IPS-20b (cell line): ENCODE measurements at regions not wholly inside any gene's neighbourhood (a gene's known extent, or its start where the extent isn't known, plus 50 kb on each side); places are given as distances from the start of the nearest gene placed in this dataset.
"Not testable (repeated sequence)": the region's sequence is repeated elsewhere in the genome, so short reads cannot be mapped to it uniquely, and the experiment has no call there.

Experiments used
- H3K27ac ChIP-seq: one replicate; pipeline ENCODE4 v1.5.1; 2013; ENCODE audit warnings: low read length
- H3K27me3 ChIP-seq: 2 replicates; pipeline ENCODE4 v1.6.1; 2013; ENCODE audit warnings: mild to moderate bottlenecking, low read length, inconsistent platforms; ENCODE audit not compliant: insufficient read depth
- H3K36me3 ChIP-seq: 2 replicates; pipeline ENCODE4 v1.6.1; 2013; ENCODE audit warnings: low read depth, mild to moderate bottlenecking, inconsistent platforms, low read length, moderate library complexity; ENCODE audit not compliant: insufficient read depth
- H3K4me1 ChIP-seq: 2 replicates; pipeline ENCODE4 v1.6.1; 2013; ENCODE audit warnings: mild to moderate bottlenecking, control low read depth, inconsistent platforms, low read length, moderate library complexity; ENCODE audit not compliant: insufficient read depth
- H3K4me3 ChIP-seq: 2 replicates; pipeline ENCODE4 v1.5.1; 2013; ENCODE audit warnings: mild to moderate bottlenecking, low read length, inconsistent platforms
- H3K9ac ChIP-seq: 2 replicates; pipeline ENCODE4 v1.6.1; 2013; ENCODE audit warnings: low read depth, mild to moderate bottlenecking, inconsistent platforms, low read length, moderate library complexity
- H3K9me3 ChIP-seq: 2 replicates; pipeline ENCODE4 v1.6.1; 2013; ENCODE audit warnings: mild to moderate bottlenecking, low read depth, low read length, inconsistent platforms; ENCODE audit not compliant: insufficient read depth

DNA sequence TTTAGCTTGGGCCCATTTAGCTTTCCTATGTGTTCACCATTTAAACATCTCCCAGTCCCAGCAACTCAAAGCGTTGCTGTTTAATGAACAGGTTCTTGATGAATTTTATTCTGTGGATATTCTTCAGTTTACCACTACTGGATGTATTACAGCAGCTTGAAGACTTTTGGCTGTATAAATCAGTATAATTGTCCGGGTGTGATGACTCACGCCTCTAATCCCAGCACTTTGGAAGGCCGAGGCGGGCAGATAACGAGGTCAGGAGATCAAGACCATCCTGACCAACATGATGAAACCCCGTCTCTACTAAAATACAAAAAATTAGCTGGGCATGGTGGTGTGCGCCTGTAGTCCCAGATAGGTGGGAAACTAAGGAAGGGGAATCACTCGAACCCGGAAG lies 1286.7 kb upstream of the EYS start:
- not testable (repeated sequence) for H3K4me1 ChIP-seq, H3K9ac ChIP-seq, H3K27ac ChIP-seq, H3K4me3 ChIP-seq, H3K36me3 ChIP-seq, H3K27me3 ChIP-seq
- peaks cover 12% of the 10 kb centered on the region for H3K9me3 ChIP-seq

DNA sequence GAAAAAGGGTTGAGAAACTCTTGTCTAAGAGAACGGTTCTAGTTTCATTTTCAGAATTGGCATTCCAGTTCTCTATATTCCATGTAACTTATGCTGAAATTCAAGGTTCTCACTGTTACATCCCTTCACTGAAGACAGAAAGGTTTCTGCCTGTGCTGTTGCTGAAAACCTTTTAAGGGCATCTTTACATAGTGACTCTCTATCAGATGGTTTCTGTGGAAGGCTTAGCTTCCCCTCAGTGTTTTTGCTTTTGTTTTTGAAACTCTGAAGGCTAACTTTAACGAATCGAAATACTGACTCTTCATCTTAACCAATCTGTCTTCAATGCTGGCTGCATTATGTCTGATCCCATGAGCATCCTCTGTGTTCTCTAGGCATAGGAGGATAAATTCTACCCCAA lies 1286.2 kb upstream of the EYS start:
- Histone ChIP-seq H3K9ac (no peak overlapping the region), H3K4me1 (no peaks in the 10 kb centered on the region), H3K27ac (no peak overlapping the region)

DNA sequence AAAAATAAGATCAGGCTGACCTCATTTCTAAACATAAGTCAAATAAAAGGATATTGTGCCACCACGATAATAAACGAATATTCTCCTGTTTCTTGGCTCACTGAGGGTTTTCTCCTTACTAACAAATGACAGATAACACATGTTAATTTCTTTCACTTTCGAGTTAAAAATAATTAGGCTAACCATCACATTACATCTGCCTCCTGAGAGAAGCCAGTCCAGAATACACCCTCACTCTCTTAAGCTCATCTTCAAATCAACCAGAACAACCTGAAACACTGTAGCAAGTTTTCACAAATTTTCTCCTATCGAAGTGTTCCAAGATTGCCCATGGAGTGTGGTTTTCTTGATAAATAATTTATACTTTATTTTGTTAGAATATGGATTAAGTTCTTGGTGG lies 1285.6 kb upstream of the EYS start:
- H3K27ac ChIP-seq, result no peak overlapping the region
- H3K9ac ChIP-seq, result no peak overlapping the region
- H3K36me3 ChIP-seq, result no peaks in the 10 kb centered on the region
- H3K27me3 ChIP-seq, result no peaks in the 10 kb centered on the region
- H3K4me3 ChIP-seq, result no peak overlapping the region
- H3K9me3 ChIP-seq, result peaks cover 12% of the 10 kb centered on the region
- H3K4me1 ChIP-seq, result no peaks in the 10 kb centered on the region

More for the DNA sequence above, 1286.2 kb upstream of the EYS start:
- Histone ChIP-seq H3K9me3 (peaks cover 12% of the 10 kb centered on the region), H3K36me3 (no peaks in the 10 kb centered on the region), H3K4me3 (no peak overlapping the region), H3K27me3 (no peaks in the 10 kb centered on the region)

- no peaks in the 10 kb centered on the region for H3K27me3 ChIP-seq
- H3K4me3 ChIP-seq, result no peak overlapping the region
- no peaks in the 10 kb centered on the region for H3K4me1 ChIP-seq
- peaks cover 10% of the 10 kb centered on the region for H3K9me3 ChIP-seq
- no peaks in the 10 kb centered on the region for H3K36me3 ChIP-seq
- H3K27ac ChIP-seq, result no peak overlapping the region
- H3K9ac ChIP-seq, result no peak overlapping the region
These were observed 1279.9 kb upstream of the EYS start for GRCh38 chr6:66986940-66987339.

GRCh38 chr6:66985816-66986215 lies 1278.8 kb upstream of the EYS start:
- Histone ChIP-seq H3K27ac (no peak overlapping the region), H3K36me3 (no peaks in the 10 kb centered on the region), H3K4me1 (no peaks in the 10 kb centered on the region), H3K27me3 (no peaks in the 10 kb centered on the region), H3K4me3 (no peak overlapping the region), H3K9me3 (peaks cover 5% of the 10 kb centered on the region), H3K9ac (no peak overlapping the region)

DNA sequence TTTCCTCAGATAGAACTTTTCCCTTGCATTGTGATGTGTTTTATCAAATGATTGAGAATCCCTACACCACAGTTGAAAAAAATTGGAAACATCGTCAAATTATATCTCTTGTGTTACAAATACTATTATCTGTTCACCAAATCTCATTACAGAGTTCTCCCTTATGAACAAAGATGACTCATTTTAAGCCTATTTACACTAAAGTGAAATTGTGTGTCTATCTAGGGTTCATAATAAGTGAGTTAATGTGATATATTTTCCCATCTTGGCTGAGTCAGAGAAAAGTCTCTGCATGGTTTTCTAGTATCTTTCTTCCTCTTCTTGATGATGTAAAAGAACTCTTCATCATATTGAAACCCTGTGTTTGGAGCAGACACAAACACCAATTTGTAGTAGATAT lies 1263.3 kb upstream of the EYS start:
- no peaks in the 10 kb centered on the region for H3K9me3 ChIP-seq
- no peaks in the 10 kb centered on the region for H3K4me1 ChIP-seq
- no peaks in the 10 kb centered on the region for H3K36me3 ChIP-seq
- H3K27ac ChIP-seq, result no peak overlapping the region
- H3K27me3 ChIP-seq, result no peaks in the 10 kb centered on the region
- no peak overlapping the region for H3K4me3 ChIP-seq
- H3K9ac ChIP-seq, result no peak overlapping the region

DNA sequence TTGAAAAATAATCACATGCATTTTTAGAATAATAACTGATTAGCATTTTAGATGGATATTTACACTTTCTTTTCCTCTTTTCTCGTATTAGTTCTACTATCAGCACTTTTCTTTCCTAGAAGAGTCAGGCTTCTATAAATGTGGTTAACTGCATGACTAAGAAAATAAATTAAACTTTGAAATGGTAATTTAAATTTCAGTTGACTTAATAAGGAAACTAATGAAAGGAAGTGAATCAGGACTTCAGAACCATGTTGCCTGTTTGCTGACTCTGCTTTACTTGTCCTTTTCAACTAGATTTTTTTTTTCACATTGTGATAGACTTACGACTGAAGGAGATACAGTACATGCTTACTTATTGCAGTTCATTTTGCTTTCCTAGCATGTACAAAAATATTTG lies 1258.2 kb upstream of the EYS start:
- no peaks in the 10 kb centered on the region for H3K36me3 ChIP-seq
- no peak overlapping the region for H3K4me3 ChIP-seq
- no peak overlapping the region for H3K9ac ChIP-seq
- no peaks in the 10 kb centered on the region for H3K27me3 ChIP-seq
- no peaks in the 10 kb centered on the region for H3K9me3 ChIP-seq
- no peak overlapping the region for H3K27ac ChIP-seq
- H3K4me1 ChIP-seq, result no peaks in the 10 kb centered on the region

DNA sequence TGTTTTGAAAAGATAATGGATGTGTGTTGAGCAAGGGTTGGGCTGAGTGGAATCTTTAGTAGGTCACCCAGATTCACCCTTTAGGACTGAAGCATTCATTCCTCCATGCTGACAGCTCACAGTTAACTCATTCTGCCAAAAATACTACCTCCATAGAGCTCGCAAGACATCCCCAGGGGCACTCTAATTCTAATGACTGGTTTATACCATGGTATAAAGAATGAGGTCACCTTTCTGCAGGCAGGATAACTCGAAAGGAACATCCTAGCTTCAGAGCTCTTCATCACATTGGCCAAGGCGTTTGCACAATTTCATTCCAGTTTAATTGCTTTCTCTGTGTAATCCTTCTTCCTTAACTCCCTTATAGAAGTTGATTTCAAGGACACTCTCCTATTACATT lies 1257.2 kb upstream of the EYS start:
- no peaks in the 10 kb centered on the region for H3K27me3 ChIP-seq
- H3K4me3 ChIP-seq, result no peak overlapping the region
- H3K9me3 ChIP-seq, result no peaks in the 10 kb centered on the region
- H3K27ac ChIP-seq, result no peak overlapping the region
- no peaks in the 10 kb centered on the region for H3K36me3 ChIP-seq
- H3K4me1 ChIP-seq, result no peaks in the 10 kb centered on the region
- no peak overlapping the region for H3K9ac ChIP-seq

DNA sequence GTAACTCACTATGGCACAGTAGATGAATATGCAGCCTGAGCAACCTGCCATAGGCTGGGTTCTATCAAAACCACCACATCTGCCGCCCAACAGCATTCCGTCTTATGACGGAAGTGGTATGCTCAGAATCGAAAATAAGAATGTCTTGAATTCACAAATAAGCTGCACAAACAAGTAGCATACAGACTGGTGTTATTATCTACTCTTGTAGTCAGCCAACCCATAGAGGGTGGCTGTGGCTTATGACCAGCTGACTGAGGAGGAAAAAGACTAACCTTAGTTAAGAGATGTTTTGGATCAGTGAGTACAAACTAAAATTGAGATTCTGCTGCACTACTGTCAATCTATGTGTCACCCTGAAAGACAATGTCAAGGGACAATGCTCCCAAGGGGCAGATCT lies 1255.1 kb upstream of the EYS start:
- Histone ChIP-seq H3K36me3 (no peaks in the 10 kb centered on the region), H3K9ac (no peak overlapping the region), H3K4me3 (no peak overlapping the region), H3K27me3 (no peaks in the 10 kb centered on the region), H3K27ac (no peak overlapping the region), H3K4me1 (no peaks in the 10 kb centered on the region), H3K9me3 (no peaks in the 10 kb centered on the region; the same call in 1 of the 2 replicates)

DNA sequence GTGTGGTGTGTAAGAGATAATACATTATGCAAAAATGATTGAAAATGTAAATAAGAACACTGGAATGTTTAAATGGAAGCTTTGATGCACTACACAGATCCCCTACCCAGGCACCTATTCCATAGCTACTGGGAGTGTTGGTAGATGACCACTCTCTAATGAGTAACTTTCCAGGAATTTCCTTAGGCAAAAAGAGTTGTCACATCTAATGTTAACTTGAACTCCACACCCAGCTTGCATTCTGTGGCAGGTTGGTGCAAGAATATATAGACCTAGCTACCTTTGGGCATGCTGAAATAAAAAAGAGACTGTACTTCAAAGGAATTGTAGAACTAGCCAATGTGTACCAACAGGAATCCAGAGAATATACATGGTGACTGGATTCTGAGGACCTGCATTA lies 1254.2 kb upstream of the EYS start:
- Histone ChIP-seq H3K27ac (no peak overlapping the region), H3K4me3 (no peak overlapping the region), H3K9ac (no peak overlapping the region), H3K36me3 (no peaks in the 10 kb centered on the region), H3K9me3 (no peaks in the 10 kb centered on the region; the same call in 1 of the 2 replicates), H3K4me1 (no peaks in the 10 kb centered on the region), H3K27me3 (no peaks in the 10 kb centered on the region)

DNA sequence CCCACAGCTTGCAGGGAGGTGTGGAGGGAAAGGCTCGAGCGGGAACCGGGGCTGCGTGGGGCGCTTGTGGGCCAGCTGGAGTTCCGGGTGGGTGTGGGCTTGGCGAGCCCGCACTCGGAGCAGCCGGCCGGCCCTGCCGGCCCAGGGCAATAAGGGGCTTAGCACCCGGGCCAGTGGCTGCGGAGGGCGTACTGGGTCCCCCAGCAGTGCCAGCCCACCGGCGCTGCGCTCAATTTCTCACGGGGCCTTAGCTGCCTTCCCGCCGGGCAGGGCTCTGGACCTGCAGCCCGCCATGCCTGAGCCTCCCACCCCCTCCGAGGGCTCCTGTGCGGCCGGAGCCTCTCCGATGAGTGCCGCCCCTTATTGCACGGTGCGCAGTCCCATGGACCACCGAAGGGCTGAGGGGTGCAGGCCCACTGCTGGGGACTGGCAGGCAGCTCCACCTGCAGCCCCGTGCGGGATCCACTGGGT lies 1242.2 kb upstream of the EYS start:
- H3K27ac ChIP-seq, result no peak overlapping the region
- no peaks in the 10 kb centered on the region; the same call in 1 of the 2 replicates for H3K9me3 ChIP-seq
- H3K4me3 ChIP-seq, result no peak overlapping the region
- H3K36me3 ChIP-seq, result no peaks in the 10 kb centered on the region
- no peaks in the 10 kb centered on the region for H3K27me3 ChIP-seq
- H3K4me1 ChIP-seq, result no peaks in the 10 kb centered on the region
- H3K9ac ChIP-seq, result no peak overlapping the region

- Histone ChIP-seq H3K4me3 (no peak overlapping the region), H3K4me1 (no peaks in the 10 kb centered on the region), H3K9ac (no peak overlapping the region), H3K27ac (no peak overlapping the region), H3K9me3 (no peaks in the 10 kb centered on the region; the same call in 1 of the 2 replicates), H3K36me3 (no peaks in the 10 kb centered on the region), H3K27me3 (no peaks in the 10 kb centered on the region)
These were observed 1241.1 kb upstream of the EYS start for GRCh38 chr6:66948106-66948505.

- Histone ChIP-seq H3K9ac (no peak overlapping the region), H3K27ac (no peak overlapping the region), H3K9me3 (peaks cover 6% of the 10 kb centered on the region; the same call in 1 of the 2 replicates), H3K4me3 (no peak overlapping the region), H3K36me3 (no peaks in the 10 kb centered on the region), H3K27me3 (no peaks in the 10 kb centered on the region), H3K4me1 (no peaks in the 10 kb centered on the region)
These were observed 1233.0 kb upstream of the EYS start for GRCh38 chr6:66940003-66940402.
